GM12878 (cell line): ENCODE measurements at regions not wholly inside any gene's neighbourhood (a gene's known extent, or its start where the extent isn't known, plus 50 kb on each side); places are given as distances from the start of the nearest gene placed in this dataset.

Experiments used
- ATAC-seq: fragments of 200-7000 bp; cut with Tn5 transposase; 3 replicates; pipeline ENCODE4 v1.9.1; 2020; ENCODE audit warnings: mild to moderate bottlenecking, moderate library complexity
- BruUV-seq: library from RNA; stranded (reverse); fragments of 400-500 nt; replicated peaks from 2 replicates; lab custom pipeline; 2021; lab: Mats Ljungman, UMichigan
- CTCF ChIA-PET: fragments of 300-600 bp; sonication (Branson Sonifier 250); formaldehyde crosslinking; extraction: SDS; loops from one replicate; lab custom pipeline; 2021; ENCODE audit warnings: inconsistent platforms; lab: Yijun Ruan, JAX
- POLR2A ChIA-PET: fragments of 350-600 bp; formaldehyde crosslinking; extraction: SDS; loops from one replicate; lab custom pipeline; 2021; ENCODE audit warnings: inconsistent platforms; lab: Charles Lee
- RAD21 ChIA-PET: fragments of 300-600 bp; sonication (Branson Sonifier 250); formaldehyde crosslinking; loops from one replicate; lab custom pipeline; 2023; ENCODE audit warnings: antibody characterized with exemption; ENCODE audit not compliant: unreplicated experiment; lab: Charles Lee
- SMC1A ChIA-PET: fragments of 300-600 bp; sonication (Branson Sonifier 250); formaldehyde crosslinking; loops from one replicate; lab custom pipeline; 2023; ENCODE audit not compliant: unreplicated experiment, uncharacterized antibody; lab: Charles Lee
- DNase-seq: peaks from one replicate; pipeline ENCODE4 v3.0.0-alpha.2; 2011; ENCODE audit warnings: low read depth, low spot score
- FAIRE-seq: peaks from 3 replicates; lab custom pipeline; 2011; peaks lifted over from hg19 to GRCh38; lab: Jason Lieb, UNC
- H2AFZ ChIP-seq: 2 replicates; pipeline ENCODE4 v1.6.0; 2011; ENCODE audit warnings: low read depth, low read length, control low read depth; ENCODE audit not compliant: control insufficient read depth
- H3K27ac ChIP-seq: 2 replicates; pipeline ENCODE4 v1.5.1; 2011; ENCODE audit warnings: control low read depth; ENCODE audit not compliant: control insufficient read depth, insufficient read depth
- H3K27me3 ChIP-seq, 2 experiments: replicated peaks in 1 of 2; 2 replicates each; pipeline versions ENCODE4 v1.6.0 to v1.6.1; 2011; ENCODE audit warnings: low read length in 1 of 2; ENCODE audit not compliant: control insufficient read depth in 2 of 2, insufficient read depth in 2 of 2
- H3K36me3 ChIP-seq, 2 experiments: 2 replicates each; pipeline ENCODE4 v1.5.1; 2011; ENCODE audit warnings: low read length in 1 of 2; ENCODE audit not compliant: control insufficient read depth in 2 of 2, insufficient read depth in 2 of 2
- H3K4me1 ChIP-seq: 2 replicates; pipeline ENCODE4 v1.6.1; 2011; ENCODE audit warnings: mild to moderate bottlenecking, low read length, moderate library complexity, mixed read lengths; ENCODE audit not compliant: control insufficient read depth, insufficient read depth
- H3K4me2 ChIP-seq: 2 replicates; pipeline ENCODE4 v1.6.0; 2011; ENCODE audit warnings: control low read depth; ENCODE audit not compliant: control insufficient read depth, insufficient read depth
- H3K4me3 ChIP-seq: fragments of 200-600 bp; sonication (generic); 2 replicates; pipeline ENCODE4 v1.5.1; 2016
- H3K79me2 ChIP-seq: 2 replicates; pipeline ENCODE4 v1.6.0; 2011; ENCODE audit warnings: low read length; ENCODE audit not compliant: control insufficient read depth, insufficient read depth
- H3K9ac ChIP-seq: 2 replicates; pipeline ENCODE4 v1.8.0; 2011; ENCODE audit warnings: low read length, control low read depth, mixed read lengths; ENCODE audit not compliant: control insufficient read depth, insufficient read depth
- H3K9me3 ChIP-seq: replicated peaks from 3 replicates; pipeline ENCODE4 v1.5.1; 2011; ENCODE audit warnings: mild to moderate bottlenecking, low read length; ENCODE audit not compliant: control insufficient read depth, insufficient read depth
- H4K20me1 ChIP-seq: 2 replicates; pipeline ENCODE4 v1.6.0; 2011; ENCODE audit not compliant: control insufficient read depth, insufficient read depth
- MLLT1 ChIP-seq: fragments of 450-650 bp; IDR thresholded peaks from 2 replicates; pipeline ENCODE4 v1.6.1; 2016; ENCODE audit warnings: mild to moderate bottlenecking
- MTA3 ChIP-seq: IDR thresholded peaks from 2 replicates; pipeline ENCODE4 v1.6.1; 2012; ENCODE audit warnings: low read length, inconsistent platforms, borderline replicate concordance
- SKIL ChIP-seq: fragments of 450-650 bp; IDR thresholded peaks from 2 replicates; pipeline ENCODE4 v1.6.1; 2017; ENCODE audit warnings: mild to moderate bottlenecking, low read depth, inconsistent platforms; ENCODE audit not compliant: poor library complexity, severe bottlenecking
- TCF3 ChIP-seq: IDR thresholded peaks from 2 replicates; pipeline ENCODE4 v1.6.1; 2012; ENCODE audit warnings: low read depth, mild to moderate bottlenecking, low read length, borderline replicate concordance; ENCODE audit not compliant: insufficient read depth
- WGBS: methylation state at CpG from one replicate; pipeline ENCODE4 v1.1.6; 2016; ENCODE audit warnings: low lambda C conversion rate; ENCODE audit not compliant: insufficient replicate concordance, insufficient coverage; ENCODE audit errors: missing lambda C conversion rate; 5-methylcytosine and 5-hydroxymethylcytosine counted together
- in situ Hi-C: fragments of 300-500 bp; cut with MboI; formaldehyde crosslinking; loops from 9 replicates; pipeline ENCODE4 v1.14.3; 2018; ENCODE audit warnings: mixed read lengths
- intact Hi-C: fragments of 100-400 bp; cut with micrococcal nuclease; formaldehyde crosslinking; loops from one replicate; pipeline ENCODE4 v1.14.2; 2022; ENCODE audit not compliant: unreplicated experiment
- TF ChIP-seq, protein P1 (sequence below): fragments of 450-650 bp; conservative IDR thresholded peaks from 2 replicates; pipeline ENCODE4 v1.6.1; 2017; ENCODE audit warnings: mild to moderate bottlenecking, moderate library complexity

DNA sequence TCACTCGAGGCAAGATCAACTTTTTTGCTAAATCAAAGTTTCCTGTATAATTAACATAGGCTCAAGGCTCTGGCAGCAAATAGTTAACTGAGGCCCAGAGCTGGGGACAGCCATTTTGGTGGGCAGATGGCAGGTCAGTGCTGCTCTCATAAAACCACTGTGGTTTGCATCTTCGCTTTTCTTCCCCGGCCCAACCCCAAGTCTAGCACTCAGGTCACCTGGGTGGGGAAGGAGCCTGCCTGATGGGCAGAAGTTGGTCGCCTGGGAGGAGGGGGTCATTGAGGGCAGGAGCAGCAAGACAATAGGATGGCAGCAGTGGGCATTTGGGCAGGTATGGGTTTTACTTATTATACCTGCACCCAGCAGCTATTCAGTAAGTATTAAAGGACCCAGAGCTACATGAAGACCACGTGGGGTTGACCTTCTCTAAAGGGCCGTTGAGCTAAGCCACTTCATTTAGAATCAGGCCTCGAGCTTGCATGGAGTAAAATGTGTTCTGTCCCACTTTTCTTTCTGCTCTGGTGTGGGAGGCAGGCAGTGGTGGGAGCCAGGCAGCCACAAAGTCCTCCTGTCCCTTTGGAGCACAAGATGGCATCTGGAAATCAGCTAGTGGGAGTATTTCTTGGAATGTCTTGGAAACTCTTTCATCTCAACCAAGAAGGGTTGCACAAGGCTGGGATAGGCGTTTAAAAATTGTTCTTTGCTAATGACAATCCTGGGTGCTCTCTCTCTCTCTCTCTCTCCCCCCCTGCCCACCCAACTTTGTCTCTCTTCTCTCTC is 133.4 kb downstream of the SPAG6 start:
- ChIA-PET SMC1A (interaction anchor here (1.0 to 2.0 kb wide), 2 partner anchors 9 to 80 kb away, joined by 3 to 5 read pairs; no protein-coding TSS in a partner anchor), CTCF (interaction anchor here (0.7 kb wide), 1 partner anchor 16 kb away, joined by 3 read pairs; no protein-coding TSS in a partner anchor), POLR2A (interaction anchor here (0.7 kb wide), 1 partner anchor 449 kb away, joined by 3 read pairs; no protein-coding TSS in a partner anchor), RAD21 (interaction anchor here (0.6 kb wide), 1 partner anchor 33 kb away, joined by 3 read pairs; no protein-coding TSS in a partner anchor)
- no peaks in the 10 kb centered on the region for H3K79me2 ChIP-seq
- H3K4me2 ChIP-seq = no peak overlapping the region
- no peak overlapping the region for H3K9ac ChIP-seq
- ATAC-seq = no peak
- no peak overlapping the region for H2AFZ ChIP-seq
- no peaks in the 10 kb centered on the region for H4K20me1 ChIP-seq
- no peak overlapping the region for H3K4me3 ChIP-seq
- intact Hi-C loops (no loop called here), in situ Hi-C loops (no loop called here)
- WGBS = 66% methylated on average over 8 of the region's 8 CpGs
- no peak for FAIRE-seq
- no peak overlapping the region for H3K27ac ChIP-seq
- DNase-seq = no peak
- H3K36me3 ChIP-seq = no peaks in the 10 kb centered on the region
- no TSS peak for BruUV-seq
- peaks cover 11% of the 10 kb centered on the region for H3K4me1 ChIP-seq
- H3K9me3 ChIP-seq = no peaks in the 10 kb centered on the region
- H3K27me3 ChIP-seq = peaks cover 0 to 12% of the 10 kb centered on the region in 2 experiments
- no peak for TF ChIP-seq MLLT1
- TF ChIP-seq, protein P1, sequence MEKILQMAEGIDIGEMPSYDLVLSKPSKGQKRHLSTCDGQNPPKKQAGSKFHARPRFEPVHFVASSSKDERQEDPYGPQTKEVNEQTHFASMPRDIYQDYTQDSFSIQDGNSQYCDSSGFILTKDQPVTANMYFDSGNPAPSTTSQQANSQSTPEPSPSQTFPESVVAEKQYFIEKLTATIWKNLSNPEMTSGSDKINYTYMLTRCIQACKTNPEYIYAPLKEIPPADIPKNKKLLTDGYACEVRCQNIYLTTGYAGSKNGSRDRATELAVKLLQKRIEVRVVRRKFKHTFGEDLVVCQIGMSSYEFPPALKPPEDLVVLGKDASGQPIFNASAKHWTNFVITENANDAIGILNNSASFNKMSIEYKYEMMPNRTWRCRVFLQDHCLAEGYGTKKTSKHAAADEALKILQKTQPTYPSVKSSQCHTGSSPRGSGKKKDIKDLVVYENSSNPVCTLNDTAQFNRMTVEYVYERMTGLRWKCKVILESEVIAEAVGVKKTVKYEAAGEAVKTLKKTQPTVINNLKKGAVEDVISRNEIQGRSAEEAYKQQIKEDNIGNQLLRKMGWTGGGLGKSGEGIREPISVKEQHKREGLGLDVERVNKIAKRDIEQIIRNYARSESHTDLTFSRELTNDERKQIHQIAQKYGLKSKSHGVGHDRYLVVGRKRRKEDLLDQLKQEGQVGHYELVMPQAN = no peak
- TF ChIP-seq TCF3 = no peak
- TF ChIP-seq MTA3 = no peak
- no peak for TF ChIP-seq SKIL
